SKM-1 treated with dmso at 0.1 percent for 144 hours (cell line): ENCODE measurements at regions not wholly inside any gene's neighbourhood (a gene's known extent, or its start where the extent isn't known, plus 50 kb on each side); places are given as distances from the start of the nearest gene placed in this dataset.
A peak's percentile ranks its signal among the peaks of the same experiment; 100 is the strongest.

Source experiments
- DNase-seq: peaks from one replicate; lab custom pipeline; 2025; ENCODE audit not compliant: unreplicated experiment; lab: John Stamatoyannopoulos, UW

DNA sequence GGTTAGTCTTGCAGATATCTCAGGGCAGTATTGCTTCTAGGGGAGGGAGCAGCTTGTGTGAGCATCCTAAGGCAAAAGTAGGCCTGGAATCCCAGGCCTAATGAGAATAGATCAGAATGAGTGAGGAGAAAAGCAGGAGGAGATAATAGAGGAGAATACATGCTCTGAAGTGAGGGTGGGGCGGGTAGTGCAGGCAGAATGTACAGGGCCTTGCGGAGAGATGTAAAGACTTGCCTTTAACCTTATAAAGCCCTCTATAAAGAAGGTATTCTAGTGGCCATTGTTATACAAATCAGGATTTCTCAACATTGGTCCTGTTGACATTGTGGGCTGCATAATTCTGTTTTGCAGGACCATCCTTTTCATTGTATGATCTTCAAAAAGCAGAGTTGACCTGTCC lies 855.3 kb downstream of the PCDH7 start:
- DNase-seq: no peak

- DNase-seq: no peak
Observed at GRCh38 chr4:31580843-31581242, 860.7 kb downstream of the PCDH7 start.

- no peak for DNase-seq
Observed at GRCh38 chr4:31585503-31585902, 865.3 kb downstream of the PCDH7 start.

- no peak for DNase-seq
Observed at GRCh38 chr4:31592293-31592692, 872.1 kb downstream of the PCDH7 start.

- no peak for DNase-seq
Observed at GRCh38 chr4:31595496-31595895, 875.3 kb downstream of the PCDH7 start.

DNA sequence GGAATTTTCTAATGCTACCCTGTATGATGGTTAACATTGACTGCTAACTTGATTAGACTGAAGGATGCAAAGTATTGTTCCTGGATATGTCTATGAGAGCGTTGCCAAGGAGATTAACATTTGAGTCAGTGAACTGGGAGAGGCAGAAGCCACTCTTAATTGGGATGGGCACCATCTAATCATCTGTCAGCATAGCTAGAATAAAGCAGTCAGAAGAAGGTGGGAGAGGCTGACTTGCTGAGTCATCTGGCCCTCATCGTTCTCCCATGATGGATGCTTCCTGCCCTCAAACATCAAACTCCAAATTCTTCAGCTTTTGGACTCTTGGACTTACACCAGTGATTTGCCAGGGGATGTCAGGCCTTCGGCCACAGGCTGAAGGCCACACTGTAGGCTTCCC lies 878.5 kb downstream of the PCDH7 start:
- DNase-seq: no peak

- DNase-seq: no peak
Observed at GRCh38 chr4:31601793-31602192, 881.6 kb downstream of the PCDH7 start.

DNA sequence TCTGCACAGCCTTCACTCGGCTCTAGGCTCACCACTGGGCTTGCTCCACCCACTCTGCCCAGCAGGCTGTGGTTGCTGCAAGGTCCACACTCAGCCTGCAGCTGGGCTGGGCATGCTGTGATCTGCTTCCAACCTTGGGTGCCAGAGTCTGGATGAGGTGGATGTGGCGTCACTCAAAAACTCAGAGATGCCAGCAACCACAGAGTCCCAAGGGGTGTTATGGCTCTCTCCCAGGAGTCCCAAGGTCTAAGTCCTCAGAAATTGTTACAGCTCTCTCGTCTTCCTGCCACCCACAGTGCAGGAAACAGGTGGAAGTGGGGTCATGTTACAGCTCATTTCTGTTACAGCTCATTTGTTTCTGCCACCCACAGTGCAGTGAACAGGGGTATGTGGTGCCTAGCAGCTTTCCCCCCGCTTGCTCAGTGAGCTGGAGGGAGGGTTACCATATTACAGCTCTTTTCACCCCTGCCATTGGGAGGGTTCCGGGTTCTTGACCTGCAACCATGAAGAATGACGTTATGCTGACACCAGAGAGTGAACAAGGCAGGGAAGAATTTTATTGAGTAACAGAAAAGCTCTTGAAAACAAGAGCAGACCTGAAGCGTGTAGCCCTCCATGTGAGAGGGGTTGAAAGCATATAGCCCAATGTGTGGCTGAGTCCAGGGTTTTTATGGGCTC lies 893.9 kb downstream of the PCDH7 start:
- no peak for DNase-seq

DNA sequence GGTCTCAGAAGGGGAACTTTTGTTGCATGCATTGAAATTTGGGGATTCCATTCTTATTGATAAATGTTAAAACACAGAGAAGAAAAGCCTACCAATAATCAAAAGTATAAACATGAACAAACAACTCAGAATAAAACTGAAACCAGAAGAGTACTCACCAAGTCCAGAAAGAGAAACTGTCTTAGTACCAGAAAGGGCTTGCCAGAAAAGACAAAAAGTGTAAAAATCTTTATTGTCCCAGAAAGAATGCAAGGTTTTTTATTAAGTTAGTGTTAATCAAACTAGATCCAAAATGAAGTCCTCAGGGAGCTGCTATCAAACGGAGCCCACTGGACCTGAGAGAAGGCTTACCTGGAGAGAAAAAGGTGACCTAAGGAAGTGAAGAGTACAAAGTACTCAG lies 897.5 kb downstream of the PCDH7 start:
- DNase-seq: no peak

DNA sequence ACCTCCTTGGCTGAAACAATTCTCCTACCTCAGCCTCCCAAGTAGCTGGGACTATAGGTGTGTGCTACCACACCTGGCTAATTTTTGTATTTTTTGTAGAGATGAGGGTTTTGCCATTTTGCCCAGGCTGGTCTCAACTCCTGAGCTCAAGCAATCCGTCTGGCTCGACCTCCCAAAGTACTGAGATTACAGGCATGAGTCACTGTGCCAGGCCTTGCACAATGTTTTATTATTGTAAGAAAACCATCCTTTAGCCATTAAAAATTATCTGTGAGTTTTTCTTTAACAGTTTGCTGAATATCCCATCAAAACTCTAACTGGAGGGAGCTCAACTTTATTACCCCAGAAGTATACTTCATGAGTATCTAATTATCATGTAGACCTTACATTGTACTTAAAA lies 900.3 kb downstream of the PCDH7 start:
- no peak for DNase-seq

DNA sequence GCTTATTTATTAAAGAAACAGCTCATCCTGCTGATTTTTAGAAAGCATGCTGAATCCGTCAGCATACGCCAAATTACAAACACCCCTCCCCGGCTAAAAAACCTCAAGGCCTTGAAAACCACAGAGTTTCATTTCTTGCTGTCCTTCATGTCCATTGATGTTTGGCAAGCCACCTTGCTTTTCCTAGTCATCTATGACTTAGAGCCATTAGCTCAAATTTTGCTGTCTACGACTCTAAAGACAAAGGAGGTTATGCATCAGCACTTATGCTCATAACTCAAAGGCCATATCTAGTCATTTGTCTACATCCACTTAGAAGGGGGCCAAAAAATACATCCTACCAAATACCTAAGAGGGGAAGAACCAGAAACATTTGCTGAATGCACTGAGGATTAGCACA lies 925.1 kb downstream of the PCDH7 start:
- no peak for DNase-seq

- no peak for DNase-seq
Observed at GRCh38 chr4:31647786-31648185, 927.6 kb downstream of the PCDH7 start.

DNA sequence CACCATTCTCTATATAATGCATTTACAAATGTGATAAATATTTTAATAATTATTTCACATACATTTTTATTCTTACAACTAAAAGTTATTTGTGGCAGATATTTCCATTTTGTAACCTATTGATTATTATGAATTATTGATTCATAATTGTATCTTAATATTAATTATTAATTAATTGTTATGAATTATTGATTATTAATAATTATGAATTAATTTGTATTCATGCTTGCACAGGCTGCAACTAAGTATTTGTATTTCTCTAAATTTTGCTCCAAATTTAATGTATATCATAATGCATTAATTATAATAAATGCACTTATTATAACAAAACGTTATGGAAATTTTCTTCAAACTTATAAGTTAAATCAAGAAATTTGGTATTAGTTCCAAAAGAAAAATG lies 929.7 kb downstream of the PCDH7 start:
- no peak for DNase-seq

DNA sequence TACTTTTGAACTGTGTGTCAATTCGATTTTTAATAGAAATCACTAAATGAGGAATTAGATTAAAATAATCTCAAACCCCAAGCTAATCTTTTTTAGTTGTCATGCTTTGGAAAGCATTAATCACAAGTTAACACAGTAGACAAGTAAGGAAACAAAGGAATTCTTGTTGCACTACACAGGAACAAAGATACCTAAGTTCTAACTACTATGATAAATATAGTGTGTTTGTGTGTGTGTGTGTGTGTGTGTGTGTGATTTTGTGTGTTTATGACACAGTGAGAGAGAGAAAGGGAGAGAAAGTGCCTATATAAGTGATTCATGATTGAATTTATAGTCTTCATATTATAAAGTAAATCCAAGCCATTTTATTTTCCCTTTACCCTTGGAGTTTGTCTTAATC lies 931.4 kb downstream of the PCDH7 start:
- DNase-seq: no peak

DNA sequence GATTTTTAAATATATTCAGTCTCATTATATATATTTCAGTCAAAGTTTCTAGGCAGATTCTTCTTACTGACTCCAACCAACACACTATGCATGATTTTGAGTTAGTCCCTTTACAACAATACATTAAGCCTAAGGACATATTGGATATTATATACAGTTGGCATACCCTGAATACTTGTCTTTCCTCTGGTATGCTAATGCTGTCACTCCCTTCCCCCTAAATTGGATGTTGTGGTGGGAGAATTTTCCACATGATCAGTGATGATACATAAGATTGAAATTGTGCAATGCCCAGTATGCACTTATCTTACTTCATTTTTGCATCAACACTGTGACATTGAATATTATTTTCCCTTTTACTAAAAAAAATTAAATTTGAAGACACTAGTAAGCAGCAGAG lies 935.2 kb downstream of the PCDH7 start:
- DNase-seq: no peak

GRCh38 chr4:31657859-31658570 lies 937.8 kb downstream of the PCDH7 start:
- no peak for DNase-seq

- no peak for DNase-seq
Observed at GRCh38 chr4:31660916-31661315, 940.7 kb downstream of the PCDH7 start.

- DNase-seq: no peak
Observed at GRCh38 chr4:31662951-31663350, 942.8 kb downstream of the PCDH7 start.

GRCh38 chr4:31667686-31668085 lies 947.5 kb downstream of the PCDH7 start:
- no peak for DNase-seq

DNA sequence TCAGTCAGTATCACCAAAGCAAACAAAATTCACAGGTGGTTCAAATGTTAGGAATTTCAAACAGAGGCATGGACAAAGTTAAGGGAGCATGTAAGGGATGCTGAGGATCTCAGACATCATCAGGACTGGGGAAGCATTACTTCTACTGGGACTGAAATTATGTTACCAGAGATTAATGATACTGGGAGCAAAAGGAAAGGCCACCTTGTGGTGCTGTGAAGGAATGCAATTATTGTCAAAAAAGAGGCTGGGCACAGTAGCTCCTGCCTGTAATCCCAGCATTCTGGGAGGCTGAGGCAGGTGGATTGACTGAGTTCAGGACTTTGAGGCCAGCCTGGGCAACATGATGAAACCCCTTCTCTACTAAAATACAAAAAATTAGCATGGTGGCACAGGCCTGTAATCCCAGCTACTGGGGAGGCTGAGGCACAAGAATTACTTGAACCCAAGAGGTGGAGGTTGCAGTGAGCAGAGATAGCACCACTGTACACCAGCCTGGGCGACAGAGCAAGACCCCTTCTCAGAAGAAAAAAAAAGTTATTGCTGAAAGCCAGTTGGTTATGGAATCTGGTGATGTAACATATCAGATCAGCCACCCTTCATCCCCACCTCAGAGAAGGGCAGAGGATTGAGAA lies 954.3 kb downstream of the PCDH7 start:
- peak; percentile 5 for DNase-seq

GRCh38 chr4:31678356-31678755 lies 958.2 kb downstream of the PCDH7 start:
- no peak for DNase-seq

DNA sequence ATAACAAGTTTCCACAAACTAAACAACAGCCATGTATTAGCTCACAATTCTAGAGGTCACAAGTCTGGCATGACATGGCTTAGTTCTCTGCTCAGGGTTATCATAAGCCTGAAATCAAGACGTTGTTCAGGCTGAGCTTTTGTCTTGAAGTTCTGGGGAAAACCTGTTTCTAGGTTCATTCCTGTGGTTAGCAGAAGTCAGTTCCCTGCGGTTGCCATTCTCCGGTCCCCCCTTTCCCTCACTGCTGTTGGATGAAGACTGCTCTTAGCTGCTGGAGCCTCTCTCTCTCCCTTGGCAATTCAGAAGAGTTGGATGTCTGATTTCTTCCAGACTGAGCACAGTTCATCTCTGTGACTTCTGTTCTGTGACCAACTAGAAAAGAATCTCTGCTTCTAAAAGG lies 962.6 kb downstream of the PCDH7 start:
- DNase-seq: no peak
